ENCODE measurements at regions not wholly inside any gene's neighbourhood (a gene's known extent, or its start where the extent isn't known, plus 50 kb on each side); places are given as distances from the start of the nearest gene placed in this dataset.
"Not testable (repeated sequence)": the region's sequence is repeated elsewhere in the genome, so short reads cannot be mapped to it uniquely, and the experiment has no call there.

DNA sequence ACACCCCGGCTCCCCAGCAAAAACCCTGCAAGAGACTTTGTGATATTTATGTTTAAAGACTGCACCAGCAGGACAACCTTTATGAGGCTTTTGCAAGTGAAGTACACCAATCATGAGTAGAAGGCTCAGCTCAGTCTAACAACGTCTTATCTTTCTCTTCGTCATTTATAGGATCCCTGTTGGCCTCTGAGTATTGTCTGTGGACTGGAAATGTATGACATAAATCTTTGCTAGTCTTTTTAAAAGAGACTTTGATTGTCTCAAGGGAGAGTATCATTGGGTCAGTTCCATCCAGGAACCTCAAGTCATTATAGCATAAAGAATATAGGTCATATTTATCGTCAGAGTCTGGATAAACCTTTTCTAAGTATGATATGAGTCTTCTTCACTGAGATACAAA lies 505.0 kb upstream of the SOX9 start:
- H3K9me3 ChIP-seq (ENCODE audit: control insufficient read depth in 1 of 2, low read length in 2 of 2): peaks cover 0 to 11% of the 10 kb centered on the region in 2 donors
- H3K4me1 ChIP-seq (ENCODE audit: control insufficient read depth in 1 of 2, insufficient read depth in 2 of 2, low read length in 2 of 2): no peaks in the 10 kb centered on the region
- H3K27me3 ChIP-seq (ENCODE audit: low read depth, low read length): no peaks in the 10 kb centered on the region
- H3K4me3 ChIP-seq (ENCODE audit: low read depth in 1 of 2, low read length in 2 of 2): no peak overlapping the region
- H3K36me3 ChIP-seq (ENCODE audit: control insufficient read depth in 1 of 2, insufficient read depth in 2 of 2, low read length in 2 of 2): no peaks in the 10 kb centered on the region
- H3K27ac ChIP-seq (ENCODE audit: low read length): no peak overlapping the region

DNA sequence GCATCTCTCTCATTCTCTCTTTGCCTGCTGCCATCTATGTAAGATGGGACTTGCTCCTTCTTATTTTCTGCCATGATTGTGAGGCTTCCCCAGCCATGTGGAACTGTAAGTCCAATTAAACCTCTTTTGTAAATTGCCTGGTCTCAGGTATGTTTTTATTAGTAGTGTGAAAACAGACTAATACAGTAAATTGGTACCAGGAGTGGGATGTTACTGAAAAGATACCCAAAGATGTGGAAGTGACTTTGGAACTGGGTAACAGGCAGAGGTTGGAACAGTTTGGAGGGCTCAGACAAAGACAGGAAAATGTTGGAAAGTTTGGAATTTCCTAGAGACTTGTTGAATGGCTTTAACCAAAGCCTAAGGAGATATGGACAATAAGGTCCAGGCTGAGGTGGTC lies 503.1 kb upstream of the SOX9 start:
- not testable (repeated sequence) for H3K4me1 ChIP-seq (ENCODE audit: control insufficient read depth in 1 of 2, insufficient read depth in 2 of 2, low read length in 2 of 2); H3K27ac ChIP-seq (ENCODE audit: low read length); H3K4me3 ChIP-seq (ENCODE audit: low read depth in 1 of 2, low read length in 2 of 2); H3K36me3 ChIP-seq (ENCODE audit: control insufficient read depth in 1 of 2, insufficient read depth in 2 of 2, low read length in 2 of 2); H3K27me3 ChIP-seq (ENCODE audit: low read depth, low read length)
- H3K9me3 ChIP-seq (ENCODE audit: control insufficient read depth in 1 of 2, low read length in 2 of 2): peaks cover 0 to 11% of the 10 kb centered on the region in 2 donors

DNA sequence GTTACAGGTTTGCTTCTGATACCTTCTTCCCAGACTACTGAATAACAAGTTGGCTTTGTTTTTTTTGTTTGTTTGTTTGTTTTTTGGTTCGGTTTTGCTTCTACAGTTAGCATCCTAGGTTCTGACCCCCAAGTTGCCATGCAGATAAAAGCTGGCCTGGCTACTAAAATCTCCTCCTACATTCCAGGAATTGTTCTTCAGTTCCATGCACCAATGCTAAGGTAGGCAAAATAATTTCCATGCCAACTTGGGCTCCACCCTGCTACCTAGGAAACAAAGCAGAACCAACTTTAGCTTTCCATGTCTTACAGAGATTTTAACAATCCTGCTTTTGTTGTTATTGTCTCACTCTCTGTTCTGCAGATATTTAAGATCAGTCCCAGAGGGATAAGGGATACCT lies 495.5 kb upstream of the SOX9 start:
- H3K27ac ChIP-seq (ENCODE audit: low read length): no peak overlapping the region
- H3K4me3 ChIP-seq (ENCODE audit: low read depth in 1 of 2, low read length in 2 of 2): no peak overlapping the region
- H3K36me3 ChIP-seq (ENCODE audit: control insufficient read depth in 1 of 2, insufficient read depth in 2 of 2, low read length in 2 of 2): no peaks in the 10 kb centered on the region
- no peaks in the 10 kb centered on the region for H3K27me3 ChIP-seq (ENCODE audit: low read depth, low read length)
- H3K9me3 ChIP-seq (ENCODE audit: control insufficient read depth in 1 of 2, low read length in 2 of 2): no peaks in the 10 kb centered on the region
- H3K4me1 ChIP-seq (ENCODE audit: control insufficient read depth in 1 of 2, insufficient read depth in 2 of 2, low read length in 2 of 2): no peaks in the 10 kb centered on the region

DNA sequence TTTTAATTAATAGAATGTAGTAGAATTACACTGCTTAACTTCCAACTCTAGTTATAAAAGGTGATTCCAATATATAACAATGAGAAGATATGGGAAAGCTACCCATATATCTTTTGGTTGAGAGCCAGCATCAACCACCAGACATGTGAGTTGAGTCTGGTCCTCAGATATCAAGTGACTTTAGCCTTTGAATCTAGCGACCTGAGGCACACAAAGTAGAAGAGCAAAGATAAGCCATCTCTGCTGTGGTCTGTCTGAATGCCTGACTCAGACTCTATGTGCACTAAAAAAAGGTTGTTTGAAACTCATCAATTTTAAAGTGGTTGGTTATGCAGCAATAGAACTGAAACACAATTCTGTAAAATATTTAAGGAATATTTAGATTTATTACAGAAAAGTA lies 492.5 kb upstream of the SOX9 start:
- H3K27me3 ChIP-seq (ENCODE audit: low read depth, low read length): no peaks in the 10 kb centered on the region
- H3K36me3 ChIP-seq (ENCODE audit: control insufficient read depth in 1 of 2, insufficient read depth in 2 of 2, low read length in 2 of 2): no peaks in the 10 kb centered on the region
- no peaks in the 10 kb centered on the region for H3K9me3 ChIP-seq (ENCODE audit: control insufficient read depth in 1 of 2, low read length in 2 of 2)
- H3K4me3 ChIP-seq (ENCODE audit: low read depth in 1 of 2, low read length in 2 of 2): no peak overlapping the region
- no peaks in the 10 kb centered on the region for H3K4me1 ChIP-seq (ENCODE audit: control insufficient read depth in 1 of 2, insufficient read depth in 2 of 2, low read length in 2 of 2)
- H3K27ac ChIP-seq (ENCODE audit: low read length): no peak overlapping the region

DNA sequence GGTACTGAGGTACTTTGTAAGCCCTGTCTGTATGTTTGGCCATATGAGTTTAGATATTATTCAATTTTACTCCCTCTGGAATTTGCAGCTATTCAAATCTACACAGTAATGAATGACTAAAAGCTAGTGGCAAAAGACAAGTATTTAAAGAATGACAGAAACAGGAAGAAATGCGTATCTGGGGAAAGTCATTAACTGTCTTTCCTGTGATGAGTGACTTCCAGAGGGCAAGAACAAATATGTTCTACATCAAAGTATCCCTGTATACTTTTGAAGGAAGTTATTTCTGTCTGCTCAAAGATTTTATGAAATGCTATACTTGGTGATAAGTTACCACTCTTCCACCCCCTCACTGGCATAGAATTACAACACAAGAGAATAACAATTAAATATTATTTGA lies 489.3 kb upstream of the SOX9 start:
- Histone ChIP-seq H3K4me1 (ENCODE audit: control insufficient read depth in 1 of 2, insufficient read depth in 2 of 2, low read length in 2 of 2) (no peaks in the 10 kb centered on the region), H3K27ac (ENCODE audit: low read length) (no peak overlapping the region), H3K36me3 (ENCODE audit: control insufficient read depth in 1 of 2, insufficient read depth in 2 of 2, low read length in 2 of 2) (no peaks in the 10 kb centered on the region), H3K27me3 (ENCODE audit: low read depth, low read length) (no peaks in the 10 kb centered on the region), H3K4me3 (ENCODE audit: low read depth in 1 of 2, low read length in 2 of 2) (no peak overlapping the region), H3K9me3 (ENCODE audit: control insufficient read depth in 1 of 2, low read length in 2 of 2) (no peaks in the 10 kb centered on the region)

DNA sequence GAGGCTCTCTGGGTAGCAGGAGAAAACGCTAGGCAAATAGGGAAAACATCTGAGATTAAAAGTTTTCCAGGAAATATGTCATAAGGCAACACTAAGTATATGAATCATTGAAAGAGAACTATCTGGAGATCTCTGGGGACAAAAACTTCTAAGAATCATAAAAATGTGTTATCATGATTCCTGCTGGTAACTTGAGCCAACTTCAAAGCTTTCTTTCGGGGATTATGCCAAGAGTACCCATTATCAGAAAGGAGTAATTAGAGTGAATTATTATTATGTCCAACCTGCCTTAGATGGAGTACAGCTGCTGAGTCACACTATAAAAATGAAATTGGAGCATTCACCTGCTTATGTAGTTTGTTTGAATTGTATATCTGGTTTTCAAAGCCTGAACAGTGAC lies 488.5 kb upstream of the SOX9 start:
- Histone ChIP-seq H3K4me3 (ENCODE audit: low read depth in 1 of 2, low read length in 2 of 2) (no peak overlapping the region), H3K9me3 (ENCODE audit: control insufficient read depth in 1 of 2, low read length in 2 of 2) (no peaks in the 10 kb centered on the region), H3K27ac (ENCODE audit: low read length) (no peak overlapping the region), H3K4me1 (ENCODE audit: control insufficient read depth in 1 of 2, insufficient read depth in 2 of 2, low read length in 2 of 2) (no peaks in the 10 kb centered on the region), H3K27me3 (ENCODE audit: low read depth, low read length) (no peaks in the 10 kb centered on the region), H3K36me3 (ENCODE audit: control insufficient read depth in 1 of 2, insufficient read depth in 2 of 2, low read length in 2 of 2) (no peaks in the 10 kb centered on the region)

DNA sequence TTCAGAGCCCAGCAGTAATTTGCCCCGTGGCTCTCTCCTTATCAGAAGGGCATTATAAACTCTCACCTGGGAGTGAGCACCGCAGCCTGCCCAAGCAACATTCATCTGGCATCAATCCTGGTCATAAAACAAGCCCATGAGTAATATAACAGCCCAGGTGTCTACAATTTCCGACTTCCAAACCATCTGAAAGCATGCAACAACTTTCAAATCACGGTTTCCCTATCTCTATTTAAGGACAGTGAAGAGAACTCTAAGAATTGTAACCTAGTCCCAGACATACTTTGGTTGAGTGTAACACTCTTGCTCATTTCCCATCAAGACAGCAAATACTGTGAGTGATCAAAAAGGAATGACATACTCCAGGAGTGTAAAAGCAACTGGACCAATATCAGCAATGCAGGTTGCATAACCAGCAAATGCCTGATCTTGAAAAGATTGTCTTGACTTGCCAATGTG lies 487.4 kb upstream of the SOX9 start:
- Histone ChIP-seq H3K36me3 (ENCODE audit: control insufficient read depth in 1 of 2, insufficient read depth in 2 of 2, low read length in 2 of 2) (no peaks in the 10 kb centered on the region), H3K27ac (ENCODE audit: low read length) (no peak overlapping the region), H3K4me3 (ENCODE audit: low read depth in 1 of 2, low read length in 2 of 2) (no peak overlapping the region), H3K9me3 (ENCODE audit: control insufficient read depth in 1 of 2, low read length in 2 of 2) (no peaks in the 10 kb centered on the region), H3K27me3 (ENCODE audit: low read depth, low read length) (no peaks in the 10 kb centered on the region), H3K4me1 (ENCODE audit: control insufficient read depth in 1 of 2, insufficient read depth in 2 of 2, low read length in 2 of 2) (no peaks in the 10 kb centered on the region)

DNA sequence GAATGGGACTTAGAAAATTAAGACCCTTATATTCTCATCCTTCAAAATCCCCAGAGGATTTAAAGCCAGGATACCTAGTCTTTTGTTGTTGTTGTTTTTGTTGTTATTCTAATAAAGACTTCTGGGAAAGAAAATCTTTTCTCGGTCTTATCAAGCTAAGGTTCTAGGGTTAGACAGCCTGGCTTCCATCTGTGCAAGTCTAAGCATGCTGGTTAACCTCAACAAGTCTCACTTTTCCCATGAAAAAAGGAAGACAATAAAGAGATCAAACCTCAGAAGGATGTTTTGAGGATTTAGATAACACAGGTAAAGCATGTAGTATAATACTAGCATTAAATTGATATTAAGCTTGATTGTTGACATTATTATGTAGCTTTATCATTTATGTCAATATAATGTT lies 486.4 kb upstream of the SOX9 start:
- H3K4me1 ChIP-seq (ENCODE audit: control insufficient read depth in 1 of 2, insufficient read depth in 2 of 2, low read length in 2 of 2): no peaks in the 10 kb centered on the region
- H3K36me3 ChIP-seq (ENCODE audit: control insufficient read depth in 1 of 2, insufficient read depth in 2 of 2, low read length in 2 of 2): no peaks in the 10 kb centered on the region
- no peaks in the 10 kb centered on the region for H3K27me3 ChIP-seq (ENCODE audit: low read depth, low read length)
- no peak overlapping the region for H3K4me3 ChIP-seq (ENCODE audit: low read depth in 1 of 2, low read length in 2 of 2)
- H3K27ac ChIP-seq (ENCODE audit: low read length): no peak overlapping the region
- H3K9me3 ChIP-seq (ENCODE audit: control insufficient read depth in 1 of 2, low read length in 2 of 2): no peaks in the 10 kb centered on the region

DNA sequence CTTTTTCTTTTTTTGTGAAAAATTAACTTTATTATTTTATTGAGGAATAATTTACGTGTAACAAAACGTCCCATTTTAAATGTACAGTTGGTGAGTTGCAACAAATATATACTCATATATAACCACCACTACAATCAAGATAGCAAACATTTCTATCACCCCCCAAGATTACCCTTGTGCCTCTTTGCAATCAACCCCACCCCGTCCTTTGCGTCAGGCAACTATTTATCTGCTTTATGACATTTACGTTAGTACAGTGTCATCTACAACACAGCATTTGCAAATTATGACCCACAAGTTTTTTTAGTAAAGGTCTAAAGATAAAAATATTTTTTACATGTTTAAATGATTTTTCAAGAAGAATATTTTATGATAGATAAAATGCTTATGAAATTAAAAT lies 485.6 kb upstream of the SOX9 start:
- no peak overlapping the region for H3K27ac ChIP-seq (ENCODE audit: low read length)
- H3K36me3 ChIP-seq (ENCODE audit: control insufficient read depth in 1 of 2, insufficient read depth in 2 of 2, low read length in 2 of 2): no peaks in the 10 kb centered on the region
- H3K4me3 ChIP-seq (ENCODE audit: low read depth in 1 of 2, low read length in 2 of 2): no peak overlapping the region
- H3K27me3 ChIP-seq (ENCODE audit: low read depth, low read length): no peaks in the 10 kb centered on the region
- no peaks in the 10 kb centered on the region for H3K4me1 ChIP-seq (ENCODE audit: control insufficient read depth in 1 of 2, insufficient read depth in 2 of 2, low read length in 2 of 2)
- H3K9me3 ChIP-seq (ENCODE audit: control insufficient read depth in 1 of 2, low read length in 2 of 2): no peaks in the 10 kb centered on the region

DNA sequence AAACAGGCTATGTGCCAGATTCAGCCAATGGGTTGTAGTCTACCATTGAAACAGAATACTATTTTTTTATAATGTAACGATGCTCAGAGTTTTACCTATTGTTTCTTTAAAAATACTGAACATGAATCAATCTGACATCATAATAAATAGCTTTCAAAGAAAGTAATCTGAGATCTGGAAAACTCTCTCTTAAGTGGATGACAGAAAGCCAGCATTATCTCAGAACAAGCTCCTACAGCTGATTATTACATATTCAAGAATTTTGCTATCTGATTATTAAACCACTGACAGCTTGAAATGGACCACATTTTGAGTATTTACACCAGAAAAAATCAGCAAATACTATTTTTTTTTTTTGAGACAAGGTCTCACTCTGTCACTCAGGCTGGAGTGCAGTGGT lies 484.2 kb upstream of the SOX9 start:
- Histone ChIP-seq H3K4me1 (ENCODE audit: control insufficient read depth in 1 of 2, insufficient read depth in 2 of 2, low read length in 2 of 2) (no peaks in the 10 kb centered on the region), H3K27ac (ENCODE audit: low read length) (no peak overlapping the region), H3K27me3 (ENCODE audit: low read depth, low read length) (no peaks in the 10 kb centered on the region), H3K4me3 (ENCODE audit: low read depth in 1 of 2, low read length in 2 of 2) (no peak overlapping the region), H3K9me3 (ENCODE audit: control insufficient read depth in 1 of 2, low read length in 2 of 2) (no peaks in the 10 kb centered on the region), H3K36me3 (ENCODE audit: control insufficient read depth in 1 of 2, insufficient read depth in 2 of 2, low read length in 2 of 2) (no peaks in the 10 kb centered on the region)

DNA sequence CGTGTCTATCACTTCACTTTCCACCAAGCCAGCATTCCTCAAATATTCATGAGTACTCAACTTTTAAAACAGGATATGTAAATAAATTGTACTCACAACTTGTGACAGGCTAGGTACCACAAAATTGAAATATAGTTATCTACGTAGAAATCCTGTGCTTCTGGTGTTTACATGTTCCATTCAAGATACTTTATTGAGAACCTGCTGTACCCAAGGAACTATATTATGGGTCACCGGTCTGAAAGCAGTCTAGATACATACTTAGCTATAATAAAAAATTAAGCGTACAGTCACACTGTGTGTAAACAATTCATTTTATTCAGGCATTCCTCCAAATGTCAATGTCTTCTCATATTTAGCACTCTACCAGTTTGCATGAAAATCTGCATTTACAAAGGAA lies 482.2 kb upstream of the SOX9 start:
- Histone ChIP-seq H3K4me3 (ENCODE audit: low read depth in 1 of 2, low read length in 2 of 2) (no peak overlapping the region), H3K27me3 (ENCODE audit: low read depth, low read length) (no peaks in the 10 kb centered on the region), H3K4me1 (ENCODE audit: control insufficient read depth in 1 of 2, insufficient read depth in 2 of 2, low read length in 2 of 2) (no peaks in the 10 kb centered on the region), H3K36me3 (ENCODE audit: control insufficient read depth in 1 of 2, insufficient read depth in 2 of 2, low read length in 2 of 2) (no peaks in the 10 kb centered on the region), H3K9me3 (ENCODE audit: control insufficient read depth in 1 of 2, low read length in 2 of 2) (peaks cover 0 to under 1% of the 10 kb centered on the region in 2 donors), H3K27ac (ENCODE audit: low read length) (no peak overlapping the region)

DNA sequence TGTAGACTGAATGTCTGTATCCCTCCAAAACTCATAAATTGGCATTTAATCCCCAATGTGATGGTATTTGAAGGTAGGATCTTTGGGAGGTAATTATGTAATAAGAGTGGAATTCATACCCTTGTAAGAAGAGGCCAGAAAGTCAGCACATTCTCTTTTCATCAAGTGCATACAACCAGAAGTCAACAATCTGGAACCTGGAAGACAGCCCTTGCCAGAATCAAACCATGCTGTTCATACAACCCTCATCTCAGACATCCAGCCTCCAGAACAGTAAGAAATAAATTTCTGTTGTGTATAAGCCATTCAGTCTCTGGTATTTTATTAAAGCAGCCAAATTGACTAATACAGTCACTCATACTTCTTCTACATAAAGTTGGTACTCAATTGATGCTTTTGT lies 481.0 kb upstream of the SOX9 start:
- Histone ChIP-seq H3K9me3 (ENCODE audit: control insufficient read depth in 1 of 2, low read length in 2 of 2) (peaks cover 0 to 2% of the 10 kb centered on the region in 2 donors), H3K27ac (ENCODE audit: low read length) (no peak overlapping the region), H3K27me3 (ENCODE audit: low read depth, low read length) (no peaks in the 10 kb centered on the region), H3K4me1 (ENCODE audit: control insufficient read depth in 1 of 2, insufficient read depth in 2 of 2, low read length in 2 of 2) (no peaks in the 10 kb centered on the region), H3K36me3 (ENCODE audit: control insufficient read depth in 1 of 2, insufficient read depth in 2 of 2, low read length in 2 of 2) (no peaks in the 10 kb centered on the region), H3K4me3 (ENCODE audit: low read depth in 1 of 2, low read length in 2 of 2) (no peak overlapping the region)
